T-helper 1 cell treated with Interleukin-12 subunit alpha and Interleukin-12 subunit beta and Interleukin-4 antibody, amounts not matched to agents 30 ng/mL and 1 ng/mL, for 36 hours (primary cell): ENCODE measurements at regions not wholly inside any gene's neighbourhood (a gene's known extent, or its start where the extent isn't known, plus 50 kb on each side); places are given as distances from the start of the nearest gene placed in this dataset.

Experiments used
- intact Hi-C: fragments of 100-400 bp; cut with micrococcal nuclease; formaldehyde crosslinking; loops from one replicate; pipeline ENCODE4 v1.15.1; 2024

DNA sequence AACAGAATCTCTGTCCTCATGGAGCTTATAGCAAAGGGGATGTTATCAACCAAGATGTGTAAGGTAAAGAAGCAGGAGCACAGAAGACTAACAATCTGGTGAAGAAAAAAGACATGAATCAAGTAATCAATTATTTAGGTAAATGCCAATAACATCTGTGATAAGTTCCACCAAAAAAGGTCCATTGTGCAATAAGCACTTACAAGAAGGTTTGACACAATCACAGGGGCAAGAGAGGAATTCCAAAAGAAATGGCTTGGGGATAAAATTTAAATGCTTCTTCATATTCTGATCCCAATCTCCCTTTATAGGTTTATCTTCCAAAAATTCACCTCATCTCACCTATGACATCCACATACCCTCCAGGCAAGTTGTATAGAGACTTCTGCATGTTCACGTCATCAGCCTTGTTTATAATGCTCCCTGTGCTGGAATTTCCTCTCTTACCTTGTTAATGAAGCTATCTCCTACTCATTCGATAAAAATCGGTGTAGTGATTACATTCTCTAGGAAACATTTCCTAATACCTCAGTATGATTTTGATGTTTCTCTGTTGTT is 53.6 kb upstream of the DPT start:
- intact Hi-C loops, result no loop called here

DNA sequence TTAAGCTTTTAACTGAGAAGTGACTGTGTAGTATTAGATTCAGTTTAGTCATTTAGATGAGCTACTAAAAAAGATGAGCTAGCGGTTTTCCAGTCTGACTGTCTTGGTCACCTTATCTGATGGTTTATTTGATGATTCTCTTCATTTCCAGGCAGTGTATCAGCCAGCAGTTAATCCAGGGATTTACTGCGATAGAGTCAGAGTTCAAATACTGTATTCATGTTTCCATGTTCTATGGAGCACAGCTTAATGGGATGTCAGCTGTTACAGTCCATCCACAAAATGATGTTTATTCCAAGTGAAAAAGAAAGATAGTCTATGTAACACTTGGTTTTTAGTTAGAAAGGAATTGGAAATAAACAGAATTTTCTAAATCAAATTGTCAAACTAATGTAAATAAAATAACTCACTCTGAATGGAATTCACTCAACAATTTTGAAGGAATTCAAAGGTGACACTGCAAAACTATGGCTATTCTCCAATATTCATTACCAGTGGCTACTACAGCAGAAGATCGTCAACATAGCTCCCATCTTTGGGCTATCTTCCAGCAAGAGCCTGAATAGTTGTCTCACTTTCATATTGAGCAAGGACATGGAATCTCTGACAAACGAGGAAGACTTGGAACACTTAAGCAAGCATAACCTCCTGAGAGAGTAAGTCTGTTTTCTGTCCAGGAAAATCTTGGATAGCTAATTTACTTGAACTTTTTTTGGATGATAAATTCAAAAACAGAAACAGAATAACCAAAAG is 54.6 kb upstream of the DPT start:
- intact Hi-C loops, result no loop called here

GRCh38 chr1:168786476-168787330 is 57.7 kb upstream of the DPT start:
- intact Hi-C loops, result no loop called here

- intact Hi-C loops, result no loop called here
Observed at GRCh38 chr1:168788258-168788657, 59.3 kb upstream of the DPT start.

- intact Hi-C loops, result no loop called here
Observed at GRCh38 chr1:168789501-168789900, 60.5 kb upstream of the DPT start.

GRCh38 chr1:168792142-168792541 is 63.1 kb upstream of the DPT start:
- intact Hi-C loops, result no loop called here

DNA sequence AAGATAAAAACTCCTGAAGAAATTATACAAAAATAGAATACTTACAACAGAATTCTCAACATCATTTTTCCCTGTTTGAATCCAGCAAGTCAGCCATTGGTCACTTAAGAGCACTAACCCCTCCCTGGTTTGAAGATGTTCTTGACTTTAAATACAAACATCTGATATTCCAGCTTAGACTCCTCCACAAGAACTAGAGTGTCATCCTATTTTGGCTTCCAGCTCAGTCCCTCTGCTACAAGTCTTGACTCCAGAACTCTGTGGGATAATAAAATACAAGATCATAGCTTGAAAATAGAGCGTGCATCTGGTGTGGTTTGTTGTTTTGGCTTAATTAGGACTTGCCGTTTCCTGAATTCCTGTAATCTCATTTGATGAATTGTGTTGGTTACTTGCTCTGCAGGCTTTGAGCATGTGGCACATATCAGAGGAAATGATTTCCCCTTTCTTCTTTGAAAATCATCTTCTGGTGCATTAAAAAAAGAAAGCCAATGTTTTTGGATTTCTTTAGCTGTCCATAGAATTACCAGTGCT is 63.7 kb upstream of the DPT start:
- intact Hi-C loops, result no loop called here

GRCh38 chr1:168794057-168794456 is 65.1 kb upstream of the DPT start:
- intact Hi-C loops, result no loop called here

- intact Hi-C loops, result no loop called here
Observed at GRCh38 chr1:168795681-168796080, 66.7 kb upstream of the DPT start.

GRCh38 chr1:168799927-168800605 is 71.1 kb upstream of the DPT start:
- intact Hi-C loops, result no loop called here

DNA sequence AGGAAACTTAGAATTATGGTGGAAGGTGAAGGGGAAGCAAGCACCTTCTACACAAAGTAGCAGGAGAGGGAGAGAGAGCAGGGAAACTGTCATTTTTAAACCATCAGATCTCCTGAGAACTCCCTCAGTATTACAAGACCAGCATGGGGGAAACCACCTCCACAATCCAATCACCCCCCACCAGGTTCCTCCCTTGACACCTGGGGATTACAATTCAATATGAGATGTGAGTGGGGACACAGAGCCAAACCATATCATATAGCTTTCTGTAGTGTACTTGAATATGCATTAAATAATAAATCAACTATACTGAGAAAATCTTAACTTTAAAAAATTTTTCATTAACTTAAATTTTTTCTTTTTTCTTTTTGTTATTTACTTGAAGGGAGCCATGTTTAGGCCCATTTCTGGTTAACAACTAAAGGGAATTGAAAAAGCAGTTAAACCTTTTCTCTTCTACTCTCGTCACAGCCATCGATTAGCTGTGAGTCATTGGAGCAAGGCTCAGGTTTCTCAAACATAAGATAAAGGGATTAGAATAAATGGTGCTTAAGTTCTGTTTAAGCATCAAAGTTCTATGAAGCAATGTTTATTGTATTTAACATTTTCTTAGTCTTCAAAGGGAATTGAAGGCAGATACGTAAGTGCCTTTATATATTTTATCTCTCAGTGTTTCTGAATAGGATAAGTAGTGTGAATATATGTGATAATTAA is 72.2 kb upstream of the DPT start:
- intact Hi-C loops, result no loop called here

DNA sequence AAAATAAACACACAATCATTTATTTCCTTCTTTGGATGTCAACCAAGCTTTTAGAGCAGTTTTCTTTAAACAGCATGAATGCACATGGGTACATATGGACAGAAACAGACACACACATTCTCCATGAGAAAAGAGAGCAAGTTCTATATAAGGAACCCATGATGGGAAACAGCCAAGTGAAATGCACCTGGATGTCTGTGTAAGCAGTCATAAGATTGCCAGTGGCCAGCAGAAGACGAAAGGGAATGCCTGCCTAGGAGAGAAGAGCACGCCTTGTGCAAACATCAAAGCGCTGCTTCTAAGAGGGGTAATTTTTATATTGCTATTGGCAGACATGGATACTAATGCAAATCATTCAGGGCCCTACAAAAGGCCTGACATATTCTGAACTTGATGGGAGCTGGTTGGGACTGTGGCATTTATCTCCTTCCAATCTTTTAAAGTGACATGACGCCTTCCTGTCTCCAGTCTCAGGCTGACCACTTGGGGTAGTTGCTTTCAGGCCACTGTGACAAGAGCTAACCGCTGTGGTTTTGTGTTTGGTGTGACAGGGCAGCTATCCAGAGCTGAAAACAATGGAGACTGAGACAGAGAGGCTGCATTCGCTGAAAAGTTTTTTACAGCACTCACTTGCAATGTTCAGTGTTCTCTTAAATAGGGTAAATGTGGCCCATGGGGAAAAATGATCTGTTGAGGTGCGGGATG is 75.0 kb upstream of the DPT start:
- intact Hi-C loops, result no loop called here

DNA sequence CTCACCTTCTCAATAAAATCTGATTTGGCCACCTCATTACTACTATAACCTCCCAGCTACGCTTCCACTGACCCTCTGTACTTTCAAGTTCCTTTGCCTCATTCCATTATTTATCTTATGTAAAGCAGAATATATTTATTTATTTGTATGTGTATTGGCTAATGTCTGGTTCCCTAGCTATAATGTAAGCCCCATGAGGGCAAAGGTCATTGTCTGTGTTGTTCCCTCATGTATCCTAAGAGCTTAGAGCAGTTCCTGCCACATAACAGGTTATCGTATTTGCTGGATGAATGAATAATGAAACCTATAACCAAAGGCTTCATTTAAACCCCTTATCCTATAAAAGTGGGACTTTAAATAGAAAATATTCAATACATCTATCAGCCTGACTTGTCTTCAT is 77.9 kb upstream of the DPT start:
- intact Hi-C loops, result no loop called here

GRCh38 chr1:168811176-168811575 is 82.2 kb upstream of the DPT start:
- intact Hi-C loops, result no loop called here

DNA sequence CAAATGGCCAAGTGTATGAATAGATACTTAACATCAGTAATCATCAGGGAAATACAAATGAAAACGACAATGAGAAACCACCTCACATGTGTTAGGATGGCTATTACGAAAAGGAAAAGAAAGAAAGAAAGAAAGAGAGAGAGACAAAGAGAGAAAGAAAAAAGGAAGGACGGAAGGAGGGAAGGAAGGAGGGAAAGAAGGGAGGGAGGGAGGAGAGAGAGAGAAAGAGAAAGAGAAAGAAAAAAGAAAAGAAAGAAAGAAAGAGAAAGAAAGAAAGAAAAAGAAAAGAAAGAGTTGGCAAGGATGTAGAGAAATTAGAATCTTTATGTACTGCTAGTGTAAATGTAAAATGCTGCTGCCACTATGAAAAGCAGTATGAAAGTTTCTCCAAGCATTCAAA is 90.7 kb upstream of the DPT start:
- intact Hi-C loops, result no loop called here

DNA sequence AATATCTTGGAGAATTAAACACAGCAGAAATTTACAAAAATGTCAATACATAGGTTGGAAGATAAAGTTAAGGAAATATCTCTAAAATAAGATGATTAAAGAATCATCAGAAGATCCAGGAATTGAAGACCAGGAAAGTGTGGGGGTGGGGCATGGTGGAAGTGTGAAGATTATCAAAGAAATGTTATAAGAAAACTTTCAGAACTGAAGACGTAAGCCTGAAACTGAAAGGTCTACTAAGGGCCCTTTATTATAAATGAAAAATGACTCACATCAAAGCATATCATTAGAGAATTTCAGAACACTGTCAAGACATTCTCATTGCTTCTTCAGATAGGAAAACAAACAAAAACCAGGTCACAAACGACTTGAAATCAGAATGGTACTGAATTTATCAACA is 92.4 kb upstream of the DPT start:
- intact Hi-C loops, result no loop called here

DNA sequence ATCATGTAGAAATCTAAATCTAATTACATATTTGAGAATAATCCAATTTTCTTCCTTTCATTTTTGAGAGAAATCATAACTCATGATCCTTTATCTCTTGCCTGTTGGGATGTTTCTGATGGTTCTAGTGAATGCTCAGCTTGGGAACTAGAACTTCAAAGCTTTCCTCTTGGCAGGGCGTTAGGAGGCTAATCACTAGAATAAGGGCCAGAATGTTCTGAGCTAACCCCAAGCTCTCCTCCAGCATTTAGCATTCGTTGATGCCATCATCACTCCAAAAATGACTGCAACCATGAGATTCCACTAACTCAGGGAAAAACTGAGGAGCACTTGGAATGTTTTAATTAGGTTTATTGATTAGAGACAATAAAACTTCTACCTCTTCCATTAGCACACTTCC is 93.9 kb upstream of the DPT start:
- intact Hi-C loops, result no loop called here

GRCh38 chr1:168823988-168824387 is 95.0 kb upstream of the DPT start:
- intact Hi-C loops, result no loop called here

DNA sequence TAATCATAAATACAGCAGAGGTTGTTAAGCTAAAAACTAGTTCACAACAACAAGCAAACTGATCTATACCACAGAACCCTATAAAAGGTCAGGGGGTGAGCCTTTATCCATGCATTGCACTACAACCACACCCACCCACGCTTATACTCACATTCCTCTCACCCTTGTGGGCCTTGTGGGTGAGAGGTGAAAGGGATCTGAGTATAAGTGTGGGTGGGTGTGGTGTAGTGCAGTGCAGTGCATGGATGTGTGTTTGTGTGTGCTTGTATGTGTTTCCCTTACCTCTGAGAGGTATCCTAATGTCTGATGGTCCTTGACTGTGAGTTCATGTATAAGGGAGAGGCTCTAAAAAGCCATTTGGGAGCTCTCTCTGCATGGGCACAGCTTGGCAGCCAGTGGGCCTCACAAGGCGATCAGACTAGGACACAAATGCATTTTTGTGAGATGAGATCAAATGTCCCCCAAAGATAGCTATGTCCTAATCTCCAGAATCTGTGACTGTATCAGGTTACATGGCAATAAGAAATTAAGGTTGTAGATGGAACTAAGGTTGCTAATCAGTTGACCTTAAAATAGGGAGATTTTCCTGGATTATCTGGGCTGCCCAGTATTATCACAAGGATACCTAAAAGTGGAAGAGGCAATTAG is 95.5 kb upstream of the DPT start:
- intact Hi-C loops, result no loop called here

DNA sequence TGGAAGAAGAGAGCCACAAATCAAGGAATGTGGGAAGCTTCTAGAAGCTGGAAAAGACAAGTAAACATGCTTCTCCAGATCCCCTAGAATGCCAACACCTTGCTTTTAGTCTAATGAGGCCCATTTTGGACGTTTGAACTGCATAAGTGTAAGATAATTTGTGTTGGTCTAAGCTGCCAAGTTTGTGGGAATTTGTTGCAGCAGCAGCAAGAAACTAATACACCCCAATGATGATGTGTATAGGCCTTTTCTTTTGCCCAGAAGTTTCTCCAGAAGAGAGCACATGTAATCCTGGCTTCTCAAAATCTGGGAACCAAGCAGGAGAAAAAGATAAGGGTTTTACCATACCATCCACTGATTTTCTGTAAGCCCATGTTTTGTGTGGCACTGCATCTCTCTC is 96.1 kb upstream of the DPT start:
- intact Hi-C loops, result no loop called here
